Panc1 (cell line): ENCODE measurements at regions not wholly inside any gene's neighbourhood (a gene's known extent, or its start where the extent isn't known, plus 50 kb on each side); places are given as distances from the start of the nearest gene placed in this dataset.

Source experiments
- ATAC-seq: fragments of 200-7000 bp; cut with Tn5 transposase; 2 replicates; pipeline ENCODE4 v1.9.1; 2020; ENCODE audit warnings: mild to moderate bottlenecking, moderate library complexity
- BruUV-seq: library from RNA; stranded (reverse); fragments of 400-500 nt; replicated peaks from 2 replicates; lab custom pipeline; 2021; lab: Mats Ljungman, UMichigan
- CTCF ChIA-PET: fragments of 300-600 bp; sonication (Branson Sonifier 250); formaldehyde crosslinking; loops from one replicate; lab custom pipeline; 2022; ENCODE audit warnings: antibody characterized with exemption; lab: Charles Lee
- POLR2A ChIA-PET: fragments of 300-600 bp; sonication (Branson Sonifier 250); formaldehyde crosslinking; loops from one replicate; lab custom pipeline; 2022; ENCODE audit warnings: antibody characterized with exemption; lab: Charles Lee
- DNase-seq: peaks from one replicate; pipeline ENCODE4 v3.0.0-alpha.2; 2010; ENCODE audit warnings: low read depth, low spot score
- H3K27ac ChIP-seq: 2 replicates; pipeline ENCODE4 v1.5.1; 2011; ENCODE audit warnings: mild to moderate bottlenecking, low read length, inconsistent platforms
- H3K27me3 ChIP-seq: fragments of 200-500 bp; sonication (Bioruptor generic); 2 replicates; pipeline ENCODE4 v1.6.0; 2014; ENCODE audit warnings: low read length, inconsistent platforms; ENCODE audit not compliant: control insufficient read depth, insufficient read depth
- H3K36me3 ChIP-seq: fragments of 200-500 bp; sonication (Bioruptor generic); 2 replicates; pipeline ENCODE4 v1.5.1; 2014; ENCODE audit warnings: inconsistent platforms, mild to moderate bottlenecking, low read length, moderate library complexity; ENCODE audit not compliant: control insufficient read depth, insufficient read depth
- H3K4me1 ChIP-seq: 2 replicates; pipeline ENCODE4 v1.5.1; 2011; ENCODE audit warnings: inconsistent platforms, mild to moderate bottlenecking, low read length, moderate library complexity; ENCODE audit not compliant: control insufficient read depth, insufficient read depth
- H3K4me3 ChIP-seq, 2 experiments: 2 replicates each; pipeline ENCODE4 v1.5.1; 2011 to 2012; ENCODE audit warnings: low read depth in 2 of 2, low read length in 2 of 2, mild to moderate bottlenecking in 2 of 2, inconsistent platforms in 1 of 2, moderate library complexity in 1 of 2
- H3K9me3 ChIP-seq: fragments of 200-500 bp; sonication (Bioruptor generic); 2 replicates; pipeline ENCODE4 v1.5.1; 2014; ENCODE audit warnings: low read depth, mild to moderate bottlenecking, inconsistent platforms, low read length, moderate library complexity; ENCODE audit not compliant: control insufficient read depth, insufficient read depth
- POLR2AphosphoS5 ChIP-seq: IDR thresholded peaks from 2 replicates; pipeline ENCODE4 v1.6.1; 2012; ENCODE audit warnings: mild to moderate bottlenecking, low read depth, low read length, moderate library complexity
- REST ChIP-seq, 2 experiments: IDR thresholded peaks; 2 replicates each; pipeline ENCODE4 v1.6.1; 2011 to 2012; ENCODE audit warnings: low read depth in 2 of 2, control low read depth in 1 of 2, low read length in 1 of 2, mild to moderate bottlenecking in 1 of 2, moderate library complexity in 1 of 2; ENCODE audit not compliant: insufficient read depth in 1 of 2
- SIN3A ChIP-seq: IDR thresholded peaks from 2 replicates; pipeline ENCODE4 v1.6.1; 2012; ENCODE audit warnings: low read depth, mild to moderate bottlenecking, low read length, moderate library complexity, borderline replicate concordance; ENCODE audit not compliant: insufficient read depth
- TCF7L2 ChIP-seq: IDR thresholded peaks from 2 replicates; pipeline ENCODE4 v1.6.1; 2011; ENCODE audit warnings: mild to moderate bottlenecking, low read depth, low read length, inconsistent platforms
- in situ Hi-C: cut with HindIII; loops from 2 replicates; pipeline ENCODE4 v1.10.0; 2016; ENCODE audit warnings: low sequenced_read_pairs, low pct_unique_long_range_greater_than_20kb
- intact Hi-C: fragments of 100-400 bp; cut with micrococcal nuclease; formaldehyde crosslinking; loops from one replicate; pipeline ENCODE4 v1.10.0; 2022; ENCODE audit not compliant: unreplicated experiment
- TF ChIP-seq, protein P1 (sequence below): fragments of 450-650 bp; IDR thresholded peaks from 2 replicates; pipeline ENCODE4 v1.5.1; 2017; ENCODE audit warnings: mild to moderate bottlenecking

DNA sequence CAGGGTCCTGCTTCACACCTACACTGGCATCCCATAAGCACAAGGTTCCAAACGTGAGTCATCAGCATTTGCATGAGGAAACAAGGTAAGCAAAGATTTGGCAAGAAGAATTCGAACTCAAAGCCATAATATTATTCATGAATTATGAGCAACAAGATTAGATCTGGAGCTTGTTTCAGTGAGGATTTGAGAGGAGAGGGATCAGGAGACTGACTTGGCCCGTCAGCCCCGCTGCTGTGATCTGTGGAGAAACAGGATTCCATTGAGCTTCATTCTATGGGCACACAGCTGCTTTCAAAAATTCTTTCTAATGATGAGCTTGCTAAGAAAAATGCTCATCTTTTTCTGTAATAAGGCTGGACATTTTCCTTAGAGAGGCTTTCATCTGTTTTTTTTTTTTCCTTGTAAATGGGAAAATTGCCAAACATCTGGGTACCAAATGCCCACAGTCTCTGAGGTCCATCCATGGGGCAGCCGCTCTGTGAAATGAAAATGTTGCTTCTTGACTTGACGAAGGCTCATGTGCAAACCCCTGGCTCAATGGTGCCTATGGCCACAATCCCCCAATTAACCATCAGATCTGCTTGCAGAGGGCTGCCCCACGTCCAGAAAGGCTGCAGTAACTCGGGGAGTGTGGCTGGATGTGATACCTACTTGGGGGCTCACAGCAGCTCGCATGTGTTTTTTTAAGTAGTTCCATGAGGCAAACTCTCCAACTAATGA, 179.3 kb downstream of the TMEM18 start:
- Histone ChIP-seq H3K4me1 (no peaks in the 10 kb centered on the region), H3K27me3 (peaks cover 9% of the 10 kb centered on the region; the same call in 1 of the 2 replicates), H3K4me3 (no peak overlapping the region), H3K27ac (no peak overlapping the region), H3K9me3 (no peaks in the 10 kb centered on the region), H3K36me3 (no peaks in the 10 kb centered on the region)
- POLR2A ChIA-PET, result no interaction called here
- no peak for ATAC-seq
- no peak for DNase-seq
- TF ChIP-seq TCF7L2 (no peak), POLR2AphosphoS5 (no peak), REST (IDR thresholded peaks at IDR 0.05; ENCODE audit: insufficient read depth in 1 of 2, low read depth in 2 of 2, low read length in 1 of 2) (no peak), SIN3A (no peak)
- TF ChIP-seq, protein P1, sequence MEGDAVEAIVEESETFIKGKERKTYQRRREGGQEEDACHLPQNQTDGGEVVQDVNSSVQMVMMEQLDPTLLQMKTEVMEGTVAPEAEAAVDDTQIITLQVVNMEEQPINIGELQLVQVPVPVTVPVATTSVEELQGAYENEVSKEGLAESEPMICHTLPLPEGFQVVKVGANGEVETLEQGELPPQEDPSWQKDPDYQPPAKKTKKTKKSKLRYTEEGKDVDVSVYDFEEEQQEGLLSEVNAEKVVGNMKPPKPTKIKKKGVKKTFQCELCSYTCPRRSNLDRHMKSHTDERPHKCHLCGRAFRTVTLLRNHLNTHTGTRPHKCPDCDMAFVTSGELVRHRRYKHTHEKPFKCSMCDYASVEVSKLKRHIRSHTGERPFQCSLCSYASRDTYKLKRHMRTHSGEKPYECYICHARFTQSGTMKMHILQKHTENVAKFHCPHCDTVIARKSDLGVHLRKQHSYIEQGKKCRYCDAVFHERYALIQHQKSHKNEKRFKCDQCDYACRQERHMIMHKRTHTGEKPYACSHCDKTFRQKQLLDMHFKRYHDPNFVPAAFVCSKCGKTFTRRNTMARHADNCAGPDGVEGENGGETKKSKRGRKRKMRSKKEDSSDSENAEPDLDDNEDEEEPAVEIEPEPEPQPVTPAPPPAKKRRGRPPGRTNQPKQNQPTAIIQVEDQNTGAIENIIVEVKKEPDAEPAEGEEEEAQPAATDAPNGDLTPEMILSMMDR, result no peak
- CTCF ChIA-PET, result no interaction called here
- BruUV-seq, result no TSS peak
- in situ Hi-C loops, result no loop called here
- intact Hi-C loops, result no loop called here

DNA sequence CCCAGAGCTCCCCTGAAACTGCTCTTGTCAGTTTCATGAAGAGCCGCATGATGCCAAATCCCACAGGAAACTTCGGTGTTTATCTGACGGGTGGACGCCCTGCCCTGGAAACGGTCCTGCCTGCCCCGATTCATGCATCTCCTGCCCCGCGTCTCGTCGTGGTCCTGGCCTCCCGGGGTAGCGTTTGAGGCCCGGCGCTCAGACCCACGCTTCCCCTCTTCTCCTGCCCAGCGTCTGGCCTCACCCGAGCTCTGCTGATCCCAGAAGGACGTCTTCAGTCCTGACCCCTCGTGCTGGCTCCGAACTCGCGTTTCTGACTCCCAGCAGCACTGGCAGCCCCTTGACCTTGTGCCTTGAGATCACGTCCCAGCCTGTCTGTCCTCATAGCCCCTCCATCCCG, 180.5 kb downstream of the TMEM18 start:
- Histone ChIP-seq H3K27me3 (peaks cover 2% of the 10 kb centered on the region; the same call in 1 of the 2 replicates), H3K4me3 (no peak overlapping the region), H3K4me1 (no peaks in the 10 kb centered on the region), H3K36me3 (no peaks in the 10 kb centered on the region), H3K27ac (no peak overlapping the region), H3K9me3 (no peaks in the 10 kb centered on the region)
- ChIA-PET POLR2A (no interaction called here), CTCF (no interaction called here)
- DNase-seq (no peak), ATAC-seq (no peak)
- BruUV-seq, result no TSS peak
- in situ Hi-C loops, result no loop called here
- intact Hi-C loops, result no loop called here
- no peak for TF ChIP-seq SIN3A
- TF ChIP-seq, protein P1, result no peak
- no peak for TF ChIP-seq REST (IDR thresholded peaks at IDR 0.05; ENCODE audit: insufficient read depth in 1 of 2, low read depth in 2 of 2, low read length in 1 of 2)
- no peak for TF ChIP-seq POLR2AphosphoS5
- no peak for TF ChIP-seq TCF7L2
